HG03342 (cell line): ENCODE measurements at regions not wholly inside any gene's neighbourhood (a gene's known extent, or its start where the extent isn't known, plus 50 kb on each side); places are given as distances from the start of the nearest gene placed in this dataset.

ENCODE experiments used
- ATAC-seq: cut with Tn5 transposase; IDR thresholded peaks from one replicate; pipeline ENCODE4 v1.9.1; 2021; ENCODE audit warnings: mild to moderate bottlenecking, moderate library complexity; ENCODE audit not compliant: unreplicated experiment

- peak; percentile 38 for ATAC-seq
These were observed 50.6 kb upstream of the SMNDC1 start for GRCh38 chr10:110355141-110355831.

GRCh38 chr10:110355922-110356627 lies 51.4 kb upstream of the SMNDC1 start:
- ATAC-seq, result peak; percentile 12

- ATAC-seq, result peak; percentile 78
These were observed 52.0 kb upstream of the SMNDC1 start for GRCh38 chr10:110356628-110357245.

- no peak for ATAC-seq
These were observed 52.6 kb upstream of the SMNDC1 start for GRCh38 chr10:110357252-110357780.

GRCh38 chr10:110357871-110358270 lies 53.2 kb upstream of the SMNDC1 start:
- no peak for ATAC-seq

GRCh38 chr10:110358278-110358677 lies 53.6 kb upstream of the SMNDC1 start:
- no peak for ATAC-seq

GRCh38 chr10:110358869-110359629 lies 54.3 kb upstream of the SMNDC1 start:
- ATAC-seq, result no peak

- ATAC-seq, result no peak
These were observed 56.2 kb upstream of the SMNDC1 start for GRCh38 chr10:110360857-110361474.

- peak; percentile 27 for ATAC-seq
These were observed 57.2 kb upstream of the SMNDC1 start for GRCh38 chr10:110361800-110362456.

GRCh38 chr10:110363572-110364411 lies 59.1 kb upstream of the SMNDC1 start:
- ATAC-seq, result no peak

- no peak for ATAC-seq
These were observed 59.8 kb upstream of the SMNDC1 start for GRCh38 chr10:110364531-110364937.

- ATAC-seq, result no peak
These were observed 60.8 kb upstream of the SMNDC1 start for GRCh38 chr10:110365356-110366143.

GRCh38 chr10:110366635-110367034 lies 61.9 kb upstream of the SMNDC1 start:
- no peak for ATAC-seq

- peak; percentile 50 for ATAC-seq
These were observed 63.3 kb upstream of the SMNDC1 start for GRCh38 chr10:110368002-110368401.

GRCh38 chr10:110368556-110368955 lies 63.8 kb upstream of the SMNDC1 start:
- ATAC-seq, result no peak

- ATAC-seq, result no peak
These were observed 65.3 kb upstream of the SMNDC1 start for GRCh38 chr10:110370006-110370405.

GRCh38 chr10:110372656-110373055 lies 67.9 kb upstream of the SMNDC1 start:
- ATAC-seq, result no peak

- ATAC-seq, result no peak
These were observed 68.3 kb upstream of the SMNDC1 start for GRCh38 chr10:110373059-110373458.
